ENCODE measurements at regions not wholly inside any gene's neighbourhood (a gene's known extent, or its start where the extent isn't known, plus 50 kb on each side); places are given as distances from the start of the nearest gene placed in this dataset.

- DNase-seq (ENCODE audit: low spot score) = no peak
- Mint-ChIP-seq H3K36me3 (ENCODE audit: low read depth, unreplicated experiment) (no peaks in the 10 kb centered on the region), H3K9me3 (ENCODE audit: unreplicated experiment) (no peaks in the 10 kb centered on the region), H3K4me1 (ENCODE audit: unreplicated experiment) (no peaks in the 10 kb centered on the region), H3K27ac (ENCODE audit: unreplicated experiment) (no peak overlapping the region), H3K4me3 (ENCODE audit: unreplicated experiment) (no peak overlapping the region), H3K27me3 (ENCODE audit: unreplicated experiment) (no peaks in the 10 kb centered on the region)
- TF ChIP-seq CTCF (IDR thresholded peaks at IDR 0.05; ENCODE audit: unreplicated experiment) = no peak
Observed at GRCh38 chr10:20977300-20977699, 80.2 kb upstream of the NEBL start.

GRCh38 chr10:20976891-20977290 lies 79.8 kb upstream of the NEBL start:
- no peaks in the 10 kb centered on the region for H3K27me3 Mint-ChIP-seq (ENCODE audit: unreplicated experiment)
- TF ChIP-seq CTCF (IDR thresholded peaks at IDR 0.05; ENCODE audit: unreplicated experiment) = no peak
- H3K4me3 Mint-ChIP-seq (ENCODE audit: unreplicated experiment) = no peak overlapping the region
- H3K9me3 Mint-ChIP-seq (ENCODE audit: unreplicated experiment) = no peaks in the 10 kb centered on the region
- no peaks in the 10 kb centered on the region for H3K36me3 Mint-ChIP-seq (ENCODE audit: low read depth, unreplicated experiment)
- no peak for DNase-seq (ENCODE audit: low spot score)
- no peak overlapping the region for H3K27ac Mint-ChIP-seq (ENCODE audit: unreplicated experiment)
- no peaks in the 10 kb centered on the region for H3K4me1 Mint-ChIP-seq (ENCODE audit: unreplicated experiment)

GRCh38 chr10:20976390-20976789 lies 79.3 kb upstream of the NEBL start:
- H3K9me3 Mint-ChIP-seq (ENCODE audit: unreplicated experiment) = no peaks in the 10 kb centered on the region
- H3K4me3 Mint-ChIP-seq (ENCODE audit: unreplicated experiment) = no peak overlapping the region
- no peak for TF ChIP-seq CTCF (IDR thresholded peaks at IDR 0.05; ENCODE audit: unreplicated experiment)
- no peak overlapping the region for H3K27ac Mint-ChIP-seq (ENCODE audit: unreplicated experiment)
- no peaks in the 10 kb centered on the region for H3K36me3 Mint-ChIP-seq (ENCODE audit: low read depth, unreplicated experiment)
- no peak for DNase-seq (ENCODE audit: low spot score)
- no peaks in the 10 kb centered on the region for H3K4me1 Mint-ChIP-seq (ENCODE audit: unreplicated experiment)
- H3K27me3 Mint-ChIP-seq (ENCODE audit: unreplicated experiment) = no peaks in the 10 kb centered on the region

GRCh38 chr10:20975236-20975635 lies 78.1 kb upstream of the NEBL start:
- no peaks in the 10 kb centered on the region for H3K27me3 Mint-ChIP-seq (ENCODE audit: unreplicated experiment)
- H3K36me3 Mint-ChIP-seq (ENCODE audit: low read depth, unreplicated experiment) = no peaks in the 10 kb centered on the region
- no peaks in the 10 kb centered on the region for H3K9me3 Mint-ChIP-seq (ENCODE audit: unreplicated experiment)
- no peak overlapping the region for H3K27ac Mint-ChIP-seq (ENCODE audit: unreplicated experiment)
- no peak for DNase-seq (ENCODE audit: low spot score)
- H3K4me1 Mint-ChIP-seq (ENCODE audit: unreplicated experiment) = no peaks in the 10 kb centered on the region
- no peak for TF ChIP-seq CTCF (IDR thresholded peaks at IDR 0.05; ENCODE audit: unreplicated experiment)
- no peak overlapping the region for H3K4me3 Mint-ChIP-seq (ENCODE audit: unreplicated experiment)

GRCh38 chr10:20972925-20973324 lies 75.8 kb upstream of the NEBL start:
- Mint-ChIP-seq H3K27ac (ENCODE audit: unreplicated experiment) (no peak overlapping the region), H3K4me3 (ENCODE audit: unreplicated experiment) (no peak overlapping the region), H3K9me3 (ENCODE audit: unreplicated experiment) (no peaks in the 10 kb centered on the region), H3K27me3 (ENCODE audit: unreplicated experiment) (no peaks in the 10 kb centered on the region), H3K36me3 (ENCODE audit: low read depth, unreplicated experiment) (no peaks in the 10 kb centered on the region), H3K4me1 (ENCODE audit: unreplicated experiment) (no peaks in the 10 kb centered on the region)
- no peak for DNase-seq (ENCODE audit: low spot score)
- TF ChIP-seq CTCF (IDR thresholded peaks at IDR 0.05; ENCODE audit: unreplicated experiment) = no peak
